Ovary (tissue), 3 donors: ENCODE measurements at regions not wholly inside any gene's neighbourhood (a gene's known extent, or its start where the extent isn't known, plus 50 kb on each side); places are given as distances from the start of the nearest gene placed in this dataset.

Source experiments
- CTCF ChIP-seq, 3 donors: fragments of 450-650 bp in 2 of 3; fragments of 200-600 bp in 1 of 3; IDR thresholded peaks; one replicate each; pipeline versions ENCODE4 v1.5.1 to v1.8.0; 2016 to 2022; ENCODE audit warnings: antibody characterized with exemption in 3 of 3, mild to moderate bottlenecking in 1 of 3
- EP300 ChIP-seq: sonication (generic); formaldehyde crosslinking; IDR thresholded peaks from one replicate; pipeline ENCODE4 v1.6.1; 2017; ENCODE audit warnings: antibody characterized with exemption
- POLR2A ChIP-seq: fragments of 450-650 bp; IDR thresholded peaks from one replicate; pipeline ENCODE4 v1.6.1; 2017; ENCODE audit warnings: antibody characterized with exemption, mild to moderate bottlenecking, moderate library complexity
- donor health status: DM: no; HTN: no; CAD: no.

GRCh38 chr6:140782941-140783340, 1349.8 kb upstream of the GJE1 start:
- TF ChIP-seq CTCF (IDR thresholded peaks at IDR 0.05): no peak
- no peak for TF ChIP-seq POLR2A
- no peak for TF ChIP-seq EP300
